ENCODE measurements at regions not wholly inside any gene's neighbourhood (a gene's known extent, or its start where the extent isn't known, plus 50 kb on each side); places are given as distances from the start of the nearest gene placed in this dataset.

- no peaks in the 10 kb centered on the region for H3K4me1 ChIP-seq (ENCODE audit: control insufficient read depth, extremely low read depth, insufficient read depth, low read length)
- DNase-seq (ENCODE audit: low read depth, low spot score), result peak; percentile 46
- no peaks in the 10 kb centered on the region for H3K9me1 ChIP-seq (replicated peaks; ENCODE audit: control insufficient read depth, extremely low read depth, insufficient read depth, low read length)
- no peak overlapping the region for H3K27ac ChIP-seq (ENCODE audit: insufficient read depth, low read depth, low read length)
- H3K27me3 ChIP-seq (ENCODE audit: control insufficient read depth in 2 of 2, insufficient read depth in 2 of 2, low read length in 2 of 2), result no peaks in the 10 kb centered on the region
- no peaks in the 10 kb centered on the region for H3K36me3 ChIP-seq (ENCODE audit: control insufficient read depth in 2 of 2, extremely low read depth in 1 of 2, insufficient read depth in 2 of 2, low read length in 2 of 2)
- no peaks in the 10 kb centered on the region for H3K79me2 ChIP-seq (ENCODE audit: control insufficient read depth, insufficient read depth, low read length)
- dilution Hi-C loops (cut with MboI; ENCODE audit: extremely low pct_ligation_motif_present, low sequenced_read_pairs), result no loop called here
- POLR2A ChIA-PET, result no interaction called here
- H3K9me3 ChIP-seq (replicated peaks; ENCODE audit: control insufficient read depth, insufficient read depth, low read length), result no peaks in the 10 kb centered on the region
- no TSS peak for BruUV-seq (replicated peaks)
- intact Hi-C loops (cut with micrococcal nuclease), result loop anchor here (5.0 kb wide), 1 partner anchor 715 kb away; no protein-coding TSS in a partner anchor
- CTCF ChIA-PET, result interaction anchor here (0.7 to 2.0 kb wide), 12 partner anchors 10 to 715 kb away, joined by 3 to 10 read pairs (median 4); no protein-coding TSS in a partner anchor
- peak overlapping the region; percentile 34 for H2AFZ ChIP-seq (ENCODE audit: low read depth, low read length)
- H3K4me2 ChIP-seq (ENCODE audit: insufficient read depth, low read length), result no peak overlapping the region
- no peaks in the 10 kb centered on the region for H4K20me1 ChIP-seq (replicated peaks; ENCODE audit: control insufficient read depth, extremely low read depth, insufficient read depth, low read length)
- peak; percentile 64 for FAIRE-seq
- peak; percentile 38 to 45 for TF ChIP-seq CTCF (IDR thresholded peaks at IDR 0.05; ENCODE audit: extremely low read depth in 1 of 2, insufficient read depth in 1 of 2, low read depth in 1 of 2, low read length in 2 of 2)
- no peak for TF ChIP-seq POLR2A (IDR thresholded peaks at IDR 0.05; ENCODE audit: low read depth, low read length)
- TF ChIP-seq MYC (IDR thresholded peaks at IDR 0.05; ENCODE audit: low read depth, low read length), result no peak
- TF ChIP-seq POLR2AphosphoS5 (IDR thresholded peaks at IDR 0.05; ENCODE audit: insufficient read depth, low read depth, low read length), result no peak
- no peak for TF ChIP-seq FOS (IDR thresholded peaks at IDR 0.05; ENCODE audit: borderline replicate concordance, insufficient read depth, low read length)
- TF ChIP-seq JUN (IDR thresholded peaks at IDR 0.05; ENCODE audit: borderline replicate concordance, insufficient read depth, insufficient read length, low read depth), result no peak
- no peak for TF ChIP-seq EZH2 (IDR thresholded peaks at IDR 0.05; ENCODE audit: borderline replicate concordance, low read depth, low read length, severe bottlenecking)
- no peak for TF ChIP-seq GATA2 (IDR thresholded peaks at IDR 0.05; ENCODE audit: insufficient read depth, insufficient read length, low read depth, low read length)
- TF ChIP-seq MAX (IDR thresholded peaks at IDR 0.05; ENCODE audit: insufficient read depth, insufficient read length), result no peak
- H3K4me3 ChIP-seq (replicated peaks in 1 of 3; ENCODE audit: insufficient read depth in 1 of 3, low read depth in 1 of 3, low read length in 3 of 3), result no peak overlapping the region
- no peak overlapping the region for H3K9ac ChIP-seq (replicated peaks; ENCODE audit: extremely low read depth, insufficient read depth, low read length)
Observed at GRCh38 chr4:95637043-95637600, 88.3 kb upstream of the UNC5C start.

Measured in endothelial cell of umbilical vein (primary cell).